NCI-H748 treated with DMSO at 0.1 percent for 48 hours (cell line): ENCODE measurements at regions not wholly inside any gene's neighbourhood (a gene's known extent, or its start where the extent isn't known, plus 50 kb on each side); places are given as distances from the start of the nearest gene placed in this dataset.
"Not testable (repeated sequence)": the region's sequence is repeated elsewhere in the genome, so short reads cannot be mapped to it uniquely, and the experiment has no call there.

ENCODE experiments used
- DNase-seq: peaks from one replicate; lab custom pipeline; 2025; lab: John Stamatoyannopoulos, UW

GRCh38 chr18:51458861-51459260 is 261.4 kb upstream of the MEX3C start:
- no peak for DNase-seq

DNA sequence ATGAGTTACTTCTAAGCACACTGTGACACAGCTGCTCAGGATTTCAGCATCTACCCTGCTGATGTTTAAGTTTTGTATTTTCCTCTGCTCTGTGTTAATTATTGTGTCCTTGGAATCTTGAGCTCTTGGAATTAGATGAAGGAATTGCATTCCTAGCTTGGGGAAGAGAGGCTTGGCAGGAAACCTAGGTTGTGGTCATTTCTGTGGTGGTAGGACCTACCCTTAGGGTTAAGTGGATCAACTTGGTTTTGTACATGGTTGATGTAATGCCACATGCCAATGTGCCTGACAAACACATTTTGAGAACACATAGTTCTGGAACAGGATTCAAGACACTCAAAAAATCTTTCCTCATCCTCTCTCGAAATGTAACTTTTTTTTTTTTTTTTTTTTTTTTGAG is 264.5 kb upstream of the MEX3C start:
- no peak for DNase-seq

DNA sequence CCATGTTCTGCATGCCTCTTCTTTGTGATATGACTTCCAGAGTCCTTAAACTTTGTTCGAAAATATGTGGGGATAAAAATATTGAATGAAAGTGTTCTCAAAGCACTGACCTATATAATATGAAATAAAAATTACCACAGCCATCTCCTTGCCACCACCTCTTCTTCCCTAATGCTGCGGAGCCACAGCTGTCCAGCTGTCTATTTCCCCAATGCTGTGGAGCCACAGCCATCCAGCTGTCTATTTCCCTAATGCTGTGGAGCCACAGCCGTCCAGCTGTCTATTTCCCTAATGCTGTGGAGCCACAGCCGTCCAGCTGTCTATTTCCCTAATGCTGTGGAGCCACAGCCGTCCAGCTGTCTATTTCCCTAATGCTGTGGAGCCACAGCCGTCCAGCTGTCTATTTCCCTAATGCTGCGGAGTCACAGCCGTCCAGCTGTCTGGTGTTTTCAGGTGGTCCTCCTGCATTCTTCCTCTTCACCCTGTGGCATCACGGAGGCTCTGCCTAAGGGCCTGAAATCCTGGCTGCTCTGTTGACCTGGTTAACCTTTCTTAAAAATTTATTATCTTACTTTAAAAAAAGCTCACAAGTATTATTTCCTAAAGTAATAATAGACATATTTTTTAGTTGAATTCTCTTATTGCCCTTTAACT is 266.1 kb upstream of the MEX3C start:
- DNase-seq, result no peak

- no peak for DNase-seq
These were observed 281.4 kb upstream of the MEX3C start for GRCh38 chr18:51478908-51479307.

DNA sequence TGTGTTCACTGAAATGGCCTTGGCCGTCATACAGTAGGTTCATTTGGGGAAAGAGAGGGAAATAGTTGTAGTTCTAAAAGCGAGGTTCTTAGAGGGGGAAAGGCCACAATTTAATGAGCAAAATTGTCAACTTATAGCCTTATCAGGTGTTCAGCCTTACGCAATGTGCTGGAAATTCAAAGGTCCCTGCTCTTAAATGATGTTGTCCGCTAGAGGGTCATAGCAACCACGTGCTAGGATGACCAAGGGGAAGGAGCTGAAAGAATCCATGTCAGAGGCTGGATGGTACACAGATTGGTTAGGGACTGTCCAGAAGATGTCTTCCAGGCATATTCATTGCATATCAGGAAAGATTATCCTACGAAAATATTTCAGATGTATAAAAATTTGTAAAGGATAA is 282.3 kb upstream of the MEX3C start:
- no peak for DNase-seq

GRCh38 chr18:51480407-51481261 is 283.2 kb upstream of the MEX3C start:
- no peak for DNase-seq

DNA sequence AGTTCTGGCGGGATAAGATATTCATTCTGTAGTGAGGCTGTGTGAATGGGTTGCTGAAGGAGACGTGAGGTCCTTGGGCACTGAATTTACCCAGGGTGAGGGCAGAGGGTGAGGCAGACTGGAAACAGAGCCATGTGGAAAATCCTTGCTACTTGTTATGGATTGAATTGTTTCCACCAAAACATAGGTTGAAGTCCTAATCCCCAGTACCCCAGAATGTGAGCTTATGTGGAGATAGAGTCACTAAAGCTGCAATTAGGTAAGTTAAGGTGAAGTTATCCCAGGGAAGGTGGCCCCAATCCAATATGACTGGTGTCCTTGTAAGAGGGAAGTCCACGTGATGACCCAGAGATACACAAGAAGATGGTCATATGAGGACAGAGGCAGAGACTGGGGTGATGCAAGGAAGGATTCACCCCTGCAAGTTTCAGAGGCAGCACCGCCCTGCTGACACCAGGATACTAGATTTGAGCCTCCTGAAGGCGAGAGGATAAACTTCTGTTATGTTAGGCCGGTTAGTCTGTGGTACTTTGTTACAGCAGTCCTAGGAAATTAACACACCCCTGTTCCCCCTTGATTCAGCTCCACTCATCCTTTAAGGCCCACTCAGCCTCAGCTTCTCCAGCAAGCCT is 289.4 kb upstream of the MEX3C start:
- DNase-seq, result no peak

DNA sequence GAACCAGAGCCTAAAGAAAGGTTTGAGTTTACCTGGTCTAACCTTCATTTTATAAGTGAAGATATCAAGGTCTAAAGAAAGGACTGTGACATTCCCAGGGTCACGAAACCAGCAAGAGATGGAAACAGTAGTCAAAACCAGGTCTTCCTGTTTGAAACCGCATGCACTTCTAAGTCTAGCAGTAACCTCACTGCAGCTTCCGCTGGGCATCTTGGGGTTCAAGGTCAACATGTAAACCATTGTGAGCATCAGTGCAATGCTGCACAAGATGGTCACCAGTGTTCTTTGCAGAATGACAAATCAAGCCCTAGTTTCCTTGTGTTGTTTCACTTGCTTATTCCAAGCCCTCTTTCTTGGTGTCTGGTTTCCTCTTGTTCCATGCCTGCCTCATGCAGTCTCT is 292.9 kb upstream of the MEX3C start:
- DNase-seq, result no peak

GRCh38 chr18:51490860-51491259 is 293.4 kb upstream of the MEX3C start:
- DNase-seq, result no peak

DNA sequence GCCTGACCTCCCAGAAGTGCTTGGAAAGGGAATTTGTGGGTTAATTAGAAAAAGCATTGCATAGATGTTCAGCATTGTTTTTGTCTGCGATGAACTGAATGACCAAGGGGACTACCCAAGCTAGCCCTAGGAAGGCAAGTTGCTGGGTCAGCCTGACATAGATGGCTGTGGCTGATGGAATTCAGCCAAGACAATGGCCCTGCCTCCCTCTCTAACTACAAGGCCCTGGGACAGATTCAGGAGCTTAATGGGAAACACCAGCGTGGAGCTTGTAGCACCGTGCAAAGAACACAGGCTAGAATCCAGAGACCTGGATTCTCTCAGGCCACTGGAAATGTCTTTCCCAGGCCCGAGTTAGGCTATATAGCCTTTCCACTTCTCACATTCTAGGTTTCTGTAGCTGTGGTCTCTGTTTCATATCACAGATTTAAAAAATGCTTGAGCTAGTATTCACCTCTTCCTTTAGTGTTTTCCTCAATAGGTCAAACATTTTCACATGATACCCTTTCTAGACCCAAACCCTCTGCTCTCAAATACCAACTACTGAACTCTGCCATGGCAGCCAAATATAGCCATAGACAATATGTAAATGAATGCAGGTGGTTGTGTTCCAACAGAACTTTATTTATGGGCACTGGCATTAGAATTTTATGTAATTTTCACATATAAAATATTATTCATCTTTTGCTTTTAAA is 294.3 kb upstream of the MEX3C start:
- DNase-seq, result no peak

GRCh38 chr18:51498085-51498855 is 300.8 kb upstream of the MEX3C start:
- DNase-seq, result no peak

GRCh38 chr18:51503351-51503750 is 305.9 kb upstream of the MEX3C start:
- DNase-seq, result no peak

DNA sequence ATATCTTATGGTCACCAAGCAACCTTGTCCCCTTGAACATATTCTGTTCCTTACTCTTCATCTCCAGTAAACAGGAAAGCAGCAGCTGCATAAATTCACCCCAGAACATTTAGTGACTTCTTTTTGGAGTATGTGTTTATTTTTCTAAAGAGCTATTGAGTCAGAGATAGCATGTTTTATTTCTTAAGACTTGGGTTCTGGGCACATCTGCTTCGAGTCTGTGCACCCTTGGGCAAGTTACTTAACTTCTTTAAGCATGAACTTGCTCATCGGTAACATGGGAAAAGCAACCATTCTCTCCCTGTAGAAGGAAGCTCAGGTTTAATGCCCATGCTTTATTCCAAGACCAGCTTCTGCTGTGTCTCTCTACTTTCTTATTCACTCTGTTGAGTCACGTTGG is 309.3 kb upstream of the MEX3C start:
- no peak for DNase-seq

- not testable (repeated sequence) for DNase-seq
These were observed 310.9 kb upstream of the MEX3C start for GRCh38 chr18:51508410-51508809.

- DNase-seq, result no peak
These were observed 312.5 kb upstream of the MEX3C start for GRCh38 chr18:51510020-51510419.

- DNase-seq, result no peak
These were observed 316.0 kb upstream of the MEX3C start for GRCh38 chr18:51513517-51513916.

GRCh38 chr18:51514128-51514527 is 316.6 kb upstream of the MEX3C start:
- DNase-seq, result no peak

DNA sequence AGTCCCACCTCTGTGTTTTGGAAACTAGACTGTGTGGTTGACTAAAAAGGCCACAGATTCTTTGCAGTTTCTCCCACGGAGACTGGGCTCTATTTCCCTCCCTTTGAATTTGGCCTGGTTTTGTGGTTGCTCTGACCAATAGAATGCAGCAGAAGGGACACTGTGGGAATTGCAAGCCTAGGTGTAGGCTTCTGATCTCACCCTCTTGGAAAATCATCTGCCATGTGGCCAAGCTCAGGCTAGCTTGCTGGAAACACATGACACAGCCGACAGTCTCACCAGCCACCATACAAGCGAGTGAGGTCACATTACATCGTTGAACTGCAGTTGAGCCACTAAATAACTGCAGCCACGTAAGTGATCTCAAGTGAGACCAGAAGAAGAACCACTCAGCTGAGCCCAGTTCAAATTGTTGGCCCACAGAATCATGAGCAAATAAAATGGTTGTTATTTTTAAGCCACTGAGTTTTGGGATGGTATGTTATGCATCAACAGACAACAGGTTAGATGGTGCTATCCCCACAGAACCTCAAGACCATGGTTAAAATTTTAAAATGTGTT is 319.1 kb upstream of the MEX3C start:
- no peak for DNase-seq

DNA sequence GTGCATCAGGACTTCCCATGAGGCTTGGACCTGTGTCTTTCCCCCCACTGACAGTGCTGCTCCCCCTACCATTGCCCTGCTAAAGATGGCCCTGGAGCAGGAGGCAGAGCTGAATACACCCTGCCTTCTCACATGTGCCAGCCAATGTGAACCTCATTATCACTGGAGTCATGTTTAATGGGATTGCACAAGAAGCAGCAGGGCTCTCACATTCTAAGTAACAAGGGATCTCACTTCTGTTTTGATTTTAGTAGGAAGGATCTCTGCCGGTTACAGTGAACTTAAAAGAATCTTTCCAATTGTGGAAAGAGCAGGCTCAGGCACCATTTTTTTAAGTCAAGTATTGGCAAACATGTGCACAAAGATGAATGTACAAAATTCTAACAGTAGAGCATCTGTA is 322.1 kb upstream of the MEX3C start:
- DNase-seq, result no peak

DNA sequence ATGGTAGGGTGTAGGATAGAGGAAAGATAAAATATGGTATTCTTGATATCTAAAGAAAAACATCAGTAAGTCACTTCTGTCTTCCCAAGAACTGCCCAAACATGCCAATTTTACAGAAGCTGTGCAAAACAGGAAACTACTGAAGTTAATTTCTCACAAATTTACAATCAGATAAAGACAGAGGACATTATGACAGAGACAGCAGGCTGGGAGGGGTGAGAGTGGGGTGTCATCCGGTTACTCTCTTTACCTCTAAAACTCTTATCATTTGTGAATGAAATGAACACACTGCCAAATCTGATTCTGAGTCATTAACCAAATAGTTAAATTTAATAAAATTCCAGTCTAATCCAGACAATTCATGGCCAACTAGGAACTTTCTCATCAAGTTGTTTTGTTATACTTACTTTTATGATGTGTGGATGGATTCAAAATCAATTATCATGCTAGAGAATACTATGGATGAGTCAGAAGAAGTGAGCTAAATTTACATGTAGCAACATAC is 323.2 kb upstream of the MEX3C start:
- DNase-seq, result no peak

DNA sequence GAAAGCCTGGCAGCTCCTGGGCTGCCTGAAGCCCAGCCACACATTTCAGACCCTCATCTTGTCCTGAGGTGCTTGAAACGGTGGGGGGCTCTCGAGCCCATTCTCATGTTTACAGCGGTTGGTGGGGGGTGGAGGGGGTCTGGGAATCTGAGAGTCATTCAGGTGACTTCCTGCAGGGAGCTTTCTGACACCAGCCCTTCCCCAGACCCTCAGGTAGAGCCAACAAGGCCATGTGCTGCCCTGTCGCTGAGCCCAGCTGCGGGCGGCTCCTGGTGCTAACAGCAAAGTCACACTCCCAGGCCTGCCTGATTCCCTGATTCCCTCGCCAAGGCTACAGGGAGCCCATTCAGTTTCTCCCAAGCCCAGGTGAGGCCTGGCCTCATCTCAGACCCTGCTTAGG is 324.9 kb upstream of the MEX3C start:
- DNase-seq, result no peak
